ENCODE measurements at regions not wholly inside any gene's neighbourhood (a gene's known extent, or its start where the extent isn't known, plus 50 kb on each side); places are given as distances from the start of the nearest gene placed in this dataset.
"Not testable (repeated sequence)": the region's sequence is repeated elsewhere in the genome, so short reads cannot be mapped to it uniquely, and the experiment has no call there.

DNA sequence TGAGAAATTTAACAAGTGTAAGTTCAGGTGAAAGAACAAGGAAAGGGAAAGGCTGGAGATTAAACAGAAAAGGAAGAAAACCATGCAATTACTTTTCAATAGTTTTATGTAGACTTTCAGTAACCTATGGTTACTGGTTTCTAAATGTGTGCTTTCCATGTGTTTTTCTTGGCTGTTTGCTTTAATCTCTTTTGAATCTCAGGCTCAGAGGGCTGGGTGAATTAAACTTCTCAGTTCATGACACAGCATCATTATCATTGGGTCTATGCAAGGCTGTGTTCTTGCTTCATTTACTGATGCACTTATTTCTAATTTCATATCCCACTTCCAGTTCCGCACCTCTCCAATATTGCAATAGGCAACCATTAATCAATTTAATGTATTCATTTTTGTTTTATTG lies 266.5 kb upstream of the UGT8 start:
- H3K27ac Mint-ChIP-seq = no peak overlapping the region
- no peaks in the 10 kb centered on the region for H3K9me3 Mint-ChIP-seq
- H3K4me3 Mint-ChIP-seq = no peak overlapping the region
- no peaks in the 10 kb centered on the region for H3K27me3 Mint-ChIP-seq (ENCODE audit: low read depth)
- no peaks in the 10 kb centered on the region for H3K36me3 Mint-ChIP-seq (ENCODE audit: low read depth)
- H3K4me1 Mint-ChIP-seq (ENCODE audit: low read depth) = no peaks in the 10 kb centered on the region

- H3K9me3 Mint-ChIP-seq; H3K4me3 Mint-ChIP-seq; H3K27ac Mint-ChIP-seq; H3K4me1 Mint-ChIP-seq (ENCODE audit: low read depth); H3K36me3 Mint-ChIP-seq (ENCODE audit: low read depth); H3K27me3 Mint-ChIP-seq (ENCODE audit: low read depth): not testable (repeated sequence)
These were observed 264.2 kb upstream of the UGT8 start for GRCh38 chr4:114334363-114334762.

- H3K36me3 Mint-ChIP-seq (ENCODE audit: low read depth) = no peaks in the 10 kb centered on the region
- H3K27ac Mint-ChIP-seq = no peak overlapping the region
- H3K4me3 Mint-ChIP-seq = no peak overlapping the region
- no peaks in the 10 kb centered on the region for H3K4me1 Mint-ChIP-seq (ENCODE audit: low read depth)
- H3K9me3 Mint-ChIP-seq = no peaks in the 10 kb centered on the region
- no peaks in the 10 kb centered on the region for H3K27me3 Mint-ChIP-seq (ENCODE audit: low read depth)
These were observed 263.7 kb upstream of the UGT8 start for GRCh38 chr4:114334884-114335330.

- Mint-ChIP-seq H3K27me3 (ENCODE audit: low read depth) (no peaks in the 10 kb centered on the region), H3K4me3 (no peak overlapping the region), H3K36me3 (ENCODE audit: low read depth) (no peaks in the 10 kb centered on the region), H3K9me3 (no peaks in the 10 kb centered on the region), H3K27ac (no peak overlapping the region), H3K4me1 (ENCODE audit: low read depth) (no peaks in the 10 kb centered on the region)
These were observed 263.3 kb upstream of the UGT8 start for GRCh38 chr4:114335339-114335738.

- no peaks in the 10 kb centered on the region for H3K9me3 Mint-ChIP-seq
- no peak overlapping the region for H3K4me3 Mint-ChIP-seq
- H3K36me3 Mint-ChIP-seq (ENCODE audit: low read depth) = no peaks in the 10 kb centered on the region
- H3K27ac Mint-ChIP-seq = no peak overlapping the region
- no peaks in the 10 kb centered on the region for H3K27me3 Mint-ChIP-seq (ENCODE audit: low read depth)
- H3K4me1 Mint-ChIP-seq (ENCODE audit: low read depth) = no peaks in the 10 kb centered on the region
These were observed 255.6 kb upstream of the UGT8 start for GRCh38 chr4:114343015-114343414.

GRCh38 chr4:114349543-114350175 lies 248.9 kb upstream of the UGT8 start:
- Mint-ChIP-seq H3K4me1 (ENCODE audit: low read depth) (no peaks in the 10 kb centered on the region), H3K27ac (no peak overlapping the region), H3K36me3 (ENCODE audit: low read depth) (no peaks in the 10 kb centered on the region), H3K27me3 (ENCODE audit: low read depth) (no peaks in the 10 kb centered on the region), H3K9me3 (no peaks in the 10 kb centered on the region), H3K4me3 (no peak overlapping the region)

- Mint-ChIP-seq H3K4me1 (ENCODE audit: low read depth) (no peaks in the 10 kb centered on the region), H3K9me3 (no peaks in the 10 kb centered on the region), H3K27ac (no peak overlapping the region), H3K4me3 (no peak overlapping the region), H3K27me3 (ENCODE audit: low read depth) (no peaks in the 10 kb centered on the region), H3K36me3 (ENCODE audit: low read depth) (no peaks in the 10 kb centered on the region)
These were observed 239.7 kb upstream of the UGT8 start for GRCh38 chr4:114358901-114359300.

GRCh38 chr4:114361249-114361648 lies 237.4 kb upstream of the UGT8 start:
- H3K27ac Mint-ChIP-seq = no peak overlapping the region

DNA sequence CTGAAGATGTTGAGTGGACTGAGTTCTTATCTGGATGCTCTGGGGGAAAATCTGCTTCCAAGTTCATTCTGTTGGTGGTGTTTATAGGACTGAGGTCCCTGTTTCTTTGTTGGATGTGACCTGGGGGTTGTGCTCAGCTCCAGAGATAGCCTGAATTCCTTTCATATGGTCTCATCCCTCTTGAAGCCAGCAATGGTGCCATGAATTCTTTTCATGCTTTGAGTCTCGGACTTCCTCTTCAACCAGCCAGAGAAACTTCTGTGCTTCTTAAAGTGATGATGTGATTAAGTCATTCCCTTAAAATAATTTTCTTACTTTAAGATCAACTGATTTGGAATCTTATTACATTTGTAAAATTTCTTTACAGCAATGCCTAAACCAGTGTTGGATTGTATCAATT lies 233.8 kb upstream of the UGT8 start:
- no peaks in the 10 kb centered on the region for H3K4me1 Mint-ChIP-seq (ENCODE audit: low read depth)
- no peaks in the 10 kb centered on the region for H3K36me3 Mint-ChIP-seq (ENCODE audit: low read depth)
- no peaks in the 10 kb centered on the region for H3K9me3 Mint-ChIP-seq
- H3K4me3 Mint-ChIP-seq = no peak overlapping the region
- H3K27me3 Mint-ChIP-seq (ENCODE audit: low read depth) = no peaks in the 10 kb centered on the region
- H3K27ac Mint-ChIP-seq = no peak overlapping the region

More at GRCh38 chr4:114361249-114361648, 237.4 kb upstream of the UGT8 start:
- Mint-ChIP-seq H3K27me3 (ENCODE audit: low read depth) (no peaks in the 10 kb centered on the region), H3K36me3 (ENCODE audit: low read depth) (no peaks in the 10 kb centered on the region), H3K4me1 (ENCODE audit: low read depth) (no peaks in the 10 kb centered on the region), H3K9me3 (no peaks in the 10 kb centered on the region), H3K4me3 (no peak overlapping the region)

- no peaks in the 10 kb centered on the region for H3K27me3 Mint-ChIP-seq (ENCODE audit: low read depth)
- H3K4me1 Mint-ChIP-seq (ENCODE audit: low read depth) = no peaks in the 10 kb centered on the region
- no peaks in the 10 kb centered on the region for H3K9me3 Mint-ChIP-seq
- H3K4me3 Mint-ChIP-seq = no peak overlapping the region
- no peak overlapping the region for H3K27ac Mint-ChIP-seq
- no peaks in the 10 kb centered on the region for H3K36me3 Mint-ChIP-seq (ENCODE audit: low read depth)
These were observed 233.0 kb upstream of the UGT8 start for GRCh38 chr4:114365591-114365990.

DNA sequence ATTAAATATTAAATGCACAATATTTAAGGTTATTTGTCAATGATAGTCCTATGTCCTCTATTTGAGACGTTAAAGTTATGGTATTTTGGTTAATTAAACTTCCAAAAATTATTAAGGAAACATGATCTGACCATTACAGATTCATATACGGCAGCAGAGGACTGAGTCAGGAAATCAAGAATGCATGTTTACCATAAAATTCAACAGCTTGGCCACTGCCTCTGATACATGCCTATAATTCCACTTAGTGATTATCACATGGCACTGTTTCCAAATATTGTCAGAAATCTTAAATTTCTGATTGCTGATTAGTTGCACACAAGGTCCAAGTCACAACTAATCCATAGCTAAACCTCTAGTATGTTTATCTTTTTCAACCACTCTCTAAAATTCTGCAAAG lies 232.2 kb upstream of the UGT8 start:
- H3K27ac Mint-ChIP-seq = no peak overlapping the region
- no peaks in the 10 kb centered on the region for H3K4me1 Mint-ChIP-seq (ENCODE audit: low read depth)
- H3K27me3 Mint-ChIP-seq (ENCODE audit: low read depth) = no peaks in the 10 kb centered on the region
- no peaks in the 10 kb centered on the region for H3K36me3 Mint-ChIP-seq (ENCODE audit: low read depth)
- no peaks in the 10 kb centered on the region for H3K9me3 Mint-ChIP-seq
- no peak overlapping the region for H3K4me3 Mint-ChIP-seq

DNA sequence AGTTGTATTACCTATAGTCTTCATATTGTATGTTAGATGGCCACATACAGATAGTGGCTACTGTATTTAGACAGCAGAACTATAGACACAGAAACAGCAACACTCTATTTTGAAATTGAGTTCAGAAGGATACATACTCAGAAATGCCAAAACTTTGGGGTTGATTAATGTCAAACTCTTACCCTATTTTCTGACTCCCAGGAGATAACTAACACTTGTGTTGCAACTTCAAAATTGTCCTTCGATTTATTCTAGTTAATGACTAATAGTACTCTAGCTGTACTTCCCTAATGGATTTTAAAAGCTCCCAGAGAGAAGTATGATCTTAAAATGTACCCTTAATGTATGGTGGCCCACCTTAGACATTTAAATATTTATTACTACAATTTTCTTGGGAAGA lies 229.9 kb upstream of the UGT8 start:
- no peaks in the 10 kb centered on the region for H3K9me3 Mint-ChIP-seq
- no peak overlapping the region for H3K27ac Mint-ChIP-seq
- H3K27me3 Mint-ChIP-seq (ENCODE audit: low read depth) = no peaks in the 10 kb centered on the region
- H3K36me3 Mint-ChIP-seq (ENCODE audit: low read depth) = no peaks in the 10 kb centered on the region
- no peak overlapping the region for H3K4me3 Mint-ChIP-seq
- no peaks in the 10 kb centered on the region for H3K4me1 Mint-ChIP-seq (ENCODE audit: low read depth)

DNA sequence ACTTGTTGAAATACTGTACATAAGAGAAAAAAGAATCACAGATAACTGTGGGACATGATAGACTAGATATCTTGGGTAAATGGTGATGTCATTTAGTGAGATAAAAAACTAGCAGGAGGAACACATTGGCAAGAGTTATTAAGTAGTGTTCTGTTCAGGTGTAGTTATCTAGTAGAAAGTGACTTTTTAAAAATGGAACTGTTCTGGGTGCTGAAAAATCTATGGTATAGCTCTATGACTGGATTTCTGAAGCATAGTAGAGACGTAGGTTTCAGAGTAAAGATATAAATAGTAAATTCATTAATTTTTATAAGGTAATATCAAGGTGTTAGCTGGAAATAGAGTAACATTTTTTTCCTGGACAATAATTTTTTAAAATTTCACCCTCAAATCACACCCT lies 225.1 kb upstream of the UGT8 start:
- no peaks in the 10 kb centered on the region for H3K9me3 Mint-ChIP-seq
- no peak overlapping the region for H3K4me3 Mint-ChIP-seq
- no peaks in the 10 kb centered on the region for H3K36me3 Mint-ChIP-seq (ENCODE audit: low read depth)
- H3K27ac Mint-ChIP-seq = no peak overlapping the region
- H3K4me1 Mint-ChIP-seq (ENCODE audit: low read depth) = no peaks in the 10 kb centered on the region
- H3K27me3 Mint-ChIP-seq (ENCODE audit: low read depth) = no peaks in the 10 kb centered on the region

- Mint-ChIP-seq H3K9me3 (no peaks in the 10 kb centered on the region), H3K4me3 (no peak overlapping the region), H3K4me1 (ENCODE audit: low read depth) (no peaks in the 10 kb centered on the region), H3K36me3 (ENCODE audit: low read depth) (no peaks in the 10 kb centered on the region), H3K27ac (no peak overlapping the region), H3K27me3 (ENCODE audit: low read depth) (peaks cover 5% of the 10 kb centered on the region)
These were observed 220.2 kb upstream of the UGT8 start for GRCh38 chr4:114378305-114378903.

- Mint-ChIP-seq H3K27me3 (ENCODE audit: low read depth) (peaks cover 5% of the 10 kb centered on the region), H3K27ac (no peak overlapping the region), H3K9me3 (no peaks in the 10 kb centered on the region), H3K36me3 (ENCODE audit: low read depth) (no peaks in the 10 kb centered on the region), H3K4me1 (ENCODE audit: low read depth) (no peaks in the 10 kb centered on the region), H3K4me3 (no peak overlapping the region)
These were observed 215.5 kb upstream of the UGT8 start for GRCh38 chr4:114383067-114383466.

DNA sequence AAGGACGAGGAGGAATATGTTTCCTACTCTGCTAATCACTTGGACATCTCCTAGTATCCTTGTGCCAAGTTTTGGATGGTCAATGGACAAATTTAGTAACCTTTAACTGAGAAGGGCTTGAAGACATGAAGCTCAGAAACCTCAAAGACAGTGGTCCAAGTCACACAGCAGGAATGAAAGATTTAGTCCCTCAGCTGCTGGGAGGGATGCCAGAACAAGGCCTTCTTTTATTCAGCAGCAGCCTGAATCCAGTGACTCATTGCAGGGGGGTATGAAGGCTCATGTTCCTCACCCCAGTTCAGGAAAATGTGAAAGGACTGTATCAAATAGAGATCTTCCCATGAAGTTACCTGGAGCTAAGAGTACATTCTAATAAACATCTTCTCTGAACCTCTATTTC lies 214.9 kb upstream of the UGT8 start:
- Mint-ChIP-seq H3K27ac (no peak overlapping the region), H3K36me3 (ENCODE audit: low read depth) (no peaks in the 10 kb centered on the region), H3K4me3 (no peak overlapping the region), H3K4me1 (ENCODE audit: low read depth) (no peaks in the 10 kb centered on the region), H3K9me3 (no peaks in the 10 kb centered on the region), H3K27me3 (ENCODE audit: low read depth) (peaks cover 5% of the 10 kb centered on the region)

All from T-helper 1 cell treated with Interleukin-12 subunit alpha and Interleukin-12 subunit beta and Interleukin-4 antibody, amounts not matched to agents 30 μg/mL and 1 μg/mL, for 36 hours (primary cell).